DMS114 treated with DMSO at 0.1 percent for 48 hours (cell line): ENCODE measurements at regions not wholly inside any gene's neighbourhood (a gene's known extent, or its start where the extent isn't known, plus 50 kb on each side); places are given as distances from the start of the nearest gene placed in this dataset.

Experiments
- DNase-seq: peaks from one replicate; lab custom pipeline; 2025; ENCODE audit not compliant: unreplicated experiment; lab: John Stamatoyannopoulos, UW

DNA sequence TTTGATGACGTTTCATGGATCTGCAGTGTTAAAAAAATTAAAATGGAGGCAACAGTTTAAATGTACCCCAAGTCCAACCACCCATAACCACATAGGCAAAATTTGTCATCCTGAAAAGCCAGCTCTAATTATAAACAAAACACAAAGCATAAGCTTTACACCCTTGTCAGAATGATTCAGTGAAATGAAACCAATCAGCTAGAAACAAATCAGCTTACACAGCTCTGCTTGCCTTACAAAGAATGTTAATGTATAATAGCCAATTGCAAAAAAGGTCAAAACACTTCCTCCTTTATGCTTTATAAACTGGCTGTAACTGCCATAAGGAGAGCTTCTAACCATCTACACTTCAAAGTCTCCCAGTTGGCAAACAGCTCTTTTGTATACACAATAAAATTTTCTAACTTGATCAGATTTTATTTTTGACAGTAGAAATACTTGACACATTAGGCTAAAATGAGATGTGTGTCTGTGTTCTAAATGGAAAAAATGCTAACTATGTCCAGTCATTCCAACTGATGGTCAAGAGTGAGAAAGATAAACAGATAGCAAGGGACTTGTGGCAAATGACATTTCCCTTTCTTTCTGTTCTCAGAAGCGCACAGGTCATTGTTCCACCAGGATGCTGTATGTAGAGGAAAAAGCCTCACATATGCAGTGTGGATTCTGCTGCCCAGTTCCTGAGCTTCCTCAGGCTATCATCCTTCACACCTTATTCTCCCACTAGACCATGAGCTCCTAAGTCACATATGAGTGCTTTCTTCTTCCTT lies 344.3 kb upstream of the ID4 start:
- DNase-seq, result no peak

DNA sequence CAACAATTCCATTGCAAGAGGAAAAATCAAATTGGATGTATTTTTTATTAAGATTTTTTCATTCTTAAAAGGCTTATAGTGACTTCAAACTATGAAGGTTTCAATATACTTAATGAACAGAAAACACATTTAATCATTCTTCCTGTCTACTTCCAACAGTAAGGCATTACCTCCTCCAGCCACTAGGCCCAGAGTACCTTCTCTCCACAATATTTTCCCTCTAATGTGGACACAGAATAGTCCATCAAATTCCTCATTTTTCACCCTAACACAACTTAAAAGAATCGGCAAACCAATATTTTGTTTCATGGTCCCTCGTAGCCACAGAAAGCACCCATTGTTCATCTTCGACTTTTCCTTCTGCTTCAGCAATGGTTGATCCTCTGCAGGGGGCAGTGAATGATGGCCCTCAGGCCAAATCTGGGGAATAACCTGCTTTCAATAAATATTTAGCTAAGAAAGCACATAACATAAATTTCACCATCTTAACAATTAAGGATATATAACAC lies 335.4 kb upstream of the ID4 start:
- no peak for DNase-seq

DNA sequence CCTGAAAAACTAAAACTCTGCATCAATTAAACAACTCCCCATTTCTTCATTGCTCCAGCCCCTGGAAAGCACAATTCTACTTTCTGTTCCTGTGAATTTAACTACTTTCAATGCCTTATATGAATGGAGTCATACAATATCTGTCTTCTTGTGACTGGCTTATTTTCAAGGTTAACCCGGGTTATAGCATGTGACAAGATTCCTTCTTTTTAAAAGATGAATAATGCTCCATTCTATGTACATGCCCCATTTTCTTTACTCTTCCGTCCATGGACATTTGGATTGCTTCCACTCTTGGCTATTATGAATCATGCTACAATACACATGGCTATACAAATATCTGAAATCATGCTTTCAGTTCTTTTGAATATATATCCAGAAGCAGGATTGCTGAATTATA lies 334.9 kb upstream of the ID4 start:
- DNase-seq, result no peak

DNA sequence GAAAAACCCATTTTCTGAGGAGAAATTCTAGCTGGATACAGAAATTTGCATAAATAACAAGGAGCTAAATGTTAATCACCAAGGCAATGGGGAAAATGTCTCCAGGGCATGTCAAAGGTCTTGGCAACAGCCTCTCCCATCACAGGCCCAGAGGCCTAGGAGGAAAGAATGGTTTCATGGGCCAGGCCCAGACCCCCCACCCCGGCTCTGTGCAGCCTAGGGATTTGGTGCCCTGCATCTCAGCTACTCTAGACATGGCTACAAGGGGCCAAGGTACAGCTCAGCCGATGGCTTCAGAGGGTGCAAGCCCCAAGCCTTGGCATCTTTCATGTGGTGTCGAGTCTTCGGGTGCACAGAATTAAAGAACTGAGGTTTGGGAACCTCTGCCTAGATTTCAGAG lies 321.2 kb upstream of the ID4 start:
- DNase-seq, result no peak

DNA sequence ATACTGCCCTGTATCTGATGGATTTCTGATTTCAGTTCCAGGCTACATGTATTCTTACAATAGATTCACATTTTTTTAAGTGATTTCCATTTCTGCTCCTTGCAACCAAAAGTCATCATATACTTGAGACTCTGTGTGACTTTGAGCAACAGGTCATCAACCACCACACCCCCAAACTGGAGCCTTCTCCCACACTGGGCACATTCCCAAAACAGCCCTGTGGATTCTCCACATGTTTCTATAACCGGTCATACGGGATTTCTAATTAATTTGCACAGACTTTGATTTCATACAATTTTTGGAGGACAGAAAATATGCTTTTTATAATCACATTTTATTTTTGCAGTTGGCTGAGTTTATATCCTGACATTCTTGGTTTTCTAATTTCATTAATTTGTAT lies 317.2 kb upstream of the ID4 start:
- no peak for DNase-seq

DNA sequence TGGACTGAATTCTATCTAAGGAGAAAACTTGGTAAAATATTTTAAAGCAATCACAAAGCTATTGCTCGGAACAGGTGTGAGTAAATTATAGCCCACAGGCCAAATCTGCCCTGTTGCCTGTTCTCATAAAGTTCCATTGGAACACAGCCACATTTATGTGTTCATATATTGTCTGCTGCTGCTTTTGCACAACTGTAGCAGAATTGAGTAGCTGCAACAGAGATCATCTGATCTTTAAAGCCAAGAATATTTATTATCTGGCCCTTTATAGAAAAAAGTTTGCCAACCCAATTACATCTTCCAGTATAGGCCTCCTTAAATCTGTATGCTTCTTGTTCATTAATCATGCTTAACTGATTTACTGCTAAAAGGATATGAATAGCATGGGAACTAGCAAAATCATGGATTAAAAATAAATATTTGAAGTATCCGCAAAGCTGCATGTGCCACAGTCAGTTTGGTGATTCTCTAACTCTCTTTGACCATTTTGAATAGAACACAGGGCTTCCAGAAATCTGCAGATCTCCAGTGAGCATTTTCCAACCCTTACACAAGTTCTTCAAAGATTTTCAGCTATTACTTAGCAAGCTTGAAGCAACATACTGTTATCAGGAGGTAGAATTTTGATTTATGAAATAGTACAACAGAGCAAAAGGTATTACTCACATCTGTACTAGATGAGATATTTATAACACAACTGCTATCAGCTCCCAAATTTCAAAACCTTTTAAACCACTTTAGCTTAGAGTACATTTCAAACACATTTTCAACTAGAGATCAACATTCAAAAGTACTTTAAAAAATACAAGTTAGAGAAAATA lies 312.6 kb upstream of the ID4 start:
- no peak for DNase-seq

DNA sequence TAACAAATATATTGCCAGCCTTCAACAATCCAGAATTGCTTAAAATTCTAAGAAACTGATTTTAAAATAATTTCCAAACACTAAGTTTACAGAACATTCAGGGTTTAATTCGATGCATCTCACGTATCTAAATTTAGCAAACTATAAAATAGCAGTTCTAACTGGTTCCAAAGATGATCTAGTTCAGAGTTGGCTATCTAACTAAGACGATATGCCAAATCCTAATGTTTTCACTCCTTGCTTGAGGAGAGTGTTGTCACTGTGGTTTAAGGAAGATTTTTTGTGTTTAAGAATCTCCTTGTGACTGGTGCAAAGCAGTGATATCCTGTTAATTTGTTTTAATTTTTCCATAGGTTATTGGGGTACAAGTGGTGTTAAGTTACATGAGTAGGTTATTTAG lies 311.5 kb upstream of the ID4 start:
- DNase-seq, result no peak

DNA sequence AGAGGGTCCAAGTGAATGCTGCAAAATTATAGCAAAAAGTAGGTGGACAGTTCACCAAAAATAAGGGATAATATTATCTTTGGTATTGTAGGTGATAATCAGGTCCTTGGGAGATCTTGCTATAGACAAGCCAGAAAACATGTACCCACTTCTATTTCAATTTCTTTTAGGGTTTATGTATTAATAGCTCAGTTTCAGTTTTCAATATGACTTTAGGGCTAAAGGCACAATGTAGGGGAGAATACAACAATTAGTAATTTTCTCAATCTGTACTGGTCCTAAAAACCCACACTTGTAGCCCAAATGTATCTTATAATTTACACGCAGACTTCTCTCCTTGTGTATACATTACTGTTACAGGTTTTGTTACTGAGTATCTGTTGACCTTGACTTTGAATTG lies 307.0 kb upstream of the ID4 start:
- DNase-seq, result no peak

DNA sequence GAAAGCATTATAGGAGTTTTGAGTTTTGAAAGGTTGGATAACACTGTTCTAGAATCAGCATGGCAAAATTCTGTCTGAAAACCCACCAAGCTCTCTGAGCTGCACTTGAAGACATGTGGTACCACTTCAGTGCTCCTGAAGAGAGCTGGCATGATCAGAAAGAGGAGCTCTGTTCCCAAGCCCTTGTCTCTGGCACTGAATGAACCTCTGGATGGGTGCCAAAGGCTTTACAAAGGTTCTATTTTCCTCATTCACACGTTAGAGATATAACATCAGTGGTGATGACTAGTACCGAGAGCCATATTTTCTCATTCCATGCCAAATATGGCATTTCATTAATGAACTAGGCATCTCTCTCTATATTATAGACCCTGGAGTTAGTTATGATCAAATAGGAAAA lies 301.8 kb upstream of the ID4 start:
- DNase-seq, result no peak

DNA sequence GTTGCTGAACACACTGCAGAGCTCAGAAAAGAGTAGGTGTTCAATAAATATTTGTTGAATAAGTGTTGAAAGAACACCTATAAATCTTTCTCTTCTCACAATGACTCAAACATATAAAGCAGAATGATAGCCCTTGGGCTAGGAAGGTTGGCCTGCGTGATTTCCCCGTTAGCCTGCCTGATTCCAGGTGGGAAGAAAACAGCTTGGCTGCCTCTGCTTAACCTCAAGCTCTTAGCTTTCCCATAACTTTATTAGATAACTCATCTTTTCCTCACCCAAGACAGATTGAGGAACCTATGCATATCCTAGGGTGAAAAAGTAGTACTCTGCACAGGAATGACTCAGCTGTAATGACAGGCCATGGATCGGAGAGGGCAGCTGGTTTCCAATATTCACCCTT lies 300.3 kb upstream of the ID4 start:
- DNase-seq, result no peak

DNA sequence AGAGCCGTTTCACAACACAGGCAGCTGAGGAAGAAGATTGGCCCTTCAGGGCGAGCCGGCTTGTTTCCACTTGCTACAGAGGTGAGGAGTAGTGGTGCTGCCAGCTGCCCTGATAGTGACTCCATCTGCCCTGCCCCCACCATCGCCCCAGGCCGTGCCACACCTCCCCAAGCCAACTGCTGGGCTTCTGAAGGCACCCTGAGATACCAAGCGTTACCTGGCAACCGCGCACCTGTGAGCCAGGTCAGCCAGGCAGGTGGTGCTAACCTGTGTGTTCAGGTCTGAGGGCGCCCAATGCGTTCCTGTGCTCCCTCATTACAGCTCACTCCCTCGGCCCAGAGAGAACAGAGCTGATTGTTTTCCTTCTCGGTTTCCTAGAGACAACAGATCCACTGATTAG lies 299.1 kb upstream of the ID4 start:
- no peak for DNase-seq

DNA sequence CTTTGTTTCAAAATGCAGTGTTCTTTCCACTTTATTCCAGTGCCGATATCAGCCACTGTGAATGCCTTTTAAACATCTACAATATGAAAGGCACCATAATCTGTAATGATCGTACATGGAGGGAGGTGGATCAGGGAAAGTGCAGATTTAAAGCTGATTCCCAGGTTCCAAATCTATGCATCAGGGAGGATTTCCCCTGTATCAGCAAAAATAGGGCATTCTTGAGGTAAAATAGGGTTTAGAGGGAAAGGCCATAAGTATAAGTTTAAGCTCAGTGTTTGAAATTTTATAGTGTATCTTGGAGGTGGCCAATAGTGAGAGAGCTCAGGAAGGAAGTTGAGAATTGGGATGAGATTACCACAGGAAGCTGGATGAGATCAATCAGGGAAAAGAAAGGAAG lies 289.7 kb upstream of the ID4 start:
- no peak for DNase-seq

DNA sequence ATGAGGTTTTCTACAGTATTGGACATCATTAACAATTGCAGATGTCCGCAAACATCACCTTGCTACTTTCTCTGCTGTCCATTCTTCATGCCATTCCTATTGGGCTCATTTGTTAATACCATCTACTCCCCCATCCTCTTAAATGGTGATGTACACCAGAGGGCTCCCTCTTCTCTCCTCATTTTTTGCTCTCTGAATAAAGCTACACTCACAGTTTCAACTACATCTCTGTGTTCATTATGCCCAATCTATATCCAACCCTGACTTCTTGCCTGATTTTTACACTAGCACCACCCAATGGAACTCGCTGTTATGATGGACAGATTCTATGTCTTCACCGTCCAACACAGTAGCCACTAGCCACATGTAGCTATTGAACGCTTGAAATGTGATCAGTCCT lies 288.1 kb upstream of the ID4 start:
- DNase-seq, result no peak

DNA sequence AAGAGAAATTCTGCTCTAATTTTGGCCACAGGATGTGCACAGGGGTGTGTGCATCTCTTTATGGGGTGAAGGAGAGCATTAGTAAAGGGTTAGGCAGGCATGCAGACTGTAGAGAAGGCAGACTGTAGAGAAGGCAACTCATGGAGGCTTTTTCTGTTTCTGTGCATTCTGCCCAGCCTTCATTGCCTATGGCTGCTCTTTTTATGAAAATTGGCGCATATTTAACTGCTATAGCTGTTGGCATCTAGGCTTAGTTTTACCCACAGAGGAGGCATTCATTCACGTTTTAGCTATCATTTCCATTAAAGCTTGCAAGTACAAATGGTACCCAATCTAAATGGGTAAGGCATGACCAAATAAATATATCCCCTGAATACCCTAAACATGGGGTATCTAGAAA lies 286.8 kb upstream of the ID4 start:
- DNase-seq, result no peak

DNA sequence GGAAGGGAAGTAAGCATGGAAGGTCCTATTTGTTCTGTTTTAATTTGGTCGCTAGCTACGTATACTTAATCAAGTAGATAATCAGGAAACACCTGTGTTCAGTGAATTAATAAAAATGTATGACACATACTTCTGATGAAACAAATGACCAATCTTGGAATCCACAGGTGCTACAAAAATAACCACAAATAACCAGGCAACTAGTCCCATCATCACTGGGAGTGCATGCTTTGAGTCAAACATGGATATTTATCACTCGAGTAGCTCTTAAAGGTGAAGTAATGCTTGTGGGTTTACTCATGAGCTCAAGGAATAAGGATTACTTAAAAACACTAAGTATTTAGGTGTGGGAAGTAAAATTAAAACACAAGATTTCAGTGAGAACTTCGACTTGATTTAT lies 285.6 kb upstream of the ID4 start:
- no peak for DNase-seq

DNA sequence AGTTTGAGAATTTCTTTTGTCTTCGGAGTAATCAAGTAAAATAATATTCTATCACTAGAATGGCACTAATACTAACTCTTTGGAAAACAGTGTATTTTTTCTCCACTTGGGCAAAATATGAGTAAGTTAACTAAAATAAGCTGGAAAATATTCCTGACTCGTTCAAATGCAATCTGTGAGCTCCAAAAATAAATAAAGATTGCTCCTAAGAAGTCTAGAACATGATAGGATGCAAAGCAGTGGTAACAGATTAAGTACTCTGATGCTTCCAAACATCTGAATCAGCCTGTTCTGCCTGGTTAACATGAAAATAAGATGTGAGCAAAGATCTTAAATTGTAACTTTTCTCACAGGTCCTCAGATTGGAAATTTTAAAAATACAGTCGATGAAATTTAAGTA lies 285.1 kb upstream of the ID4 start:
- no peak for DNase-seq

DNA sequence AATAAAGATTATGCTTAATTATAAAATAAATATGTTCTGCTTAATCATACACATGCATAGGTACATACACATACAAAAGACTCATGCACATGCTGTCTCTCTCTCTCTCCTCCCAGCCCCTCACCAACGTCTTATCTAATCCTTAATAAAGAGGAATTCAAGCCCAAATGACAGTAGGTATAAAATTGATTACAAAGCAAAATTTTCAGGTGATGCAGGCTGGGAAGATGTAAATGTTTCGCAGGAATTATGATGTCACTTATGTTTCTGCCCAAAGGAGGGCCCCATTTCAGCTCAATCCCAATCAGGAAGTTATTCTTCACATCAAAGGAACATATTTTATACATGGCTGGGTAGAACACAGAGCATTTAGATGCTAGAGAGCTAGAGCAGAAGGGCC lies 284.6 kb upstream of the ID4 start:
- DNase-seq, result no peak

DNA sequence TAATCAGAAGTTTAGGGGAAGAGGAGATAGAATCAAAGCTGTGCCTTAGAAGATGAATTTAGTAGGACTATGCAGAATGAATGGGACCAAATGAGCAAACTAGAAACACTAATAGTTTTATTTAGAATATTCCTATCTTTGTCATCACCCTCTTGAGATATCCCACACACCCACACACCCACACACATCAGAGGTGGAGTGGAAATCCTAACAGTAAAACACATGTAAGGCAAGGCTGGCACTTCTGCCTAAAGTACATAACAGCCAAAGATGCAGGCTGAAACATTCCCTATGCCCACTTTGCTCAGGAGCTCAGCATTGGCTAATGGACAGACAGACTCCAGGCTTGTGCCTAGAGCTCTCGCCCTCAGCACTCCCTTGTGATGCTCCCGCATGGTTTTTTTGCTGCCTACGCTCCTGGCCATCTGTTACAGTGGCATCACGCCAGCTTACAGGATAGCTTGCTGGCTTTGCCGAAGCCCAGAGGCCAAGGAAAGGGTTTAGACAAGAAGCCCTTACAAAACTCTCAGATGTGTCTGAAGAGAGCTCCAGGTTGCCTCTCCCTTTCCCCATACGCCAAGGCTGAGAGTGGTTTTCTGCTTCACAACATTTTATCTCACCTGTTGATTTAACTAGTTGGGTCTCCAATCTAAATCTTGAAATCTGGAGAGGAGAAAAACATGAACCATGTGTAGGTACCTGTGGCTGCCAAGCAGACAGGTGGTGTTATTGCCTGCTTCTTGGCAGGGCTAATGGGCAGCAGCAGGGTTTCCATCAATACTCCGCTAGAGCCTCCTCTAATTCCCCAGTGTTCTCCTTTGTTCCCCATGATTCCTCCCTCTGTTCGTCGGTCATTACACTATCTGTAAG lies 282.6 kb upstream of the ID4 start:
- no peak for DNase-seq

DNA sequence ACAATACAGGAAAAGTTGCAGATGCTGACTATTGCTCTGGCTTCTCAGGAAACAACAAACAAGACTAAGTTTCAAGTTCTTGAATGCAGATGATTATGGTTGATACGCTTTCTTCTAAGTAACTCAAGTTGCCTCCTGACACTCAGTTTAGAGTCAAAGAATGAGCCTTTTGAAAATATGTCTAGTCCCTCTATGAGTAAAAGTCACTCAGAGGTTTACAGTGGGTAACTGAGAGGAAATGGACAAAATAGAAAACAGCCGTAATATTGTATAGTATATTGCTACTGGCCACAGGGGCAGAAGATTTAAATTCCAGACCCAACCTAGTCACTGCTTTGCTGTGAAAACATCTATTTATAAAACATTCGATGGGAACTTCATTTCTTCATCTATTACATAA lies 280.0 kb upstream of the ID4 start:
- DNase-seq, result no peak

DNA sequence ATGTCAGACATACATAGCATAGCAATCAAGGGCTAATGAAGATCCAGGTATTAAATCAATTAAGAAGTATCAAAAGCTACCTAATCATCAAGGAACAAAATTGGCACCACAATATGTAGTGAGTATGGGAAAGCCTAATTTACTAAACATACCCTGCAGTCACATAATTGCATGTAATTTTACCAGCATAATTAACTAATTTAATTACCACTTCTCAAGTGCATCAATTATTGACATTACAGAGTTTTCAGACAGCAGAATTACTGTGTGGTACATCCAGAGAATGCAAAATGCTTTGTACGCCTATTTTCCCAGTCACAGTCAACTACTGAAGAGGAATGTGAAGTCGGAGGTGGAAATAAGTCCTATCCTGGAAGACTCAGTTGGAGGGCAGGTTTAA lies 279.0 kb upstream of the ID4 start:
- no peak for DNase-seq

DNA sequence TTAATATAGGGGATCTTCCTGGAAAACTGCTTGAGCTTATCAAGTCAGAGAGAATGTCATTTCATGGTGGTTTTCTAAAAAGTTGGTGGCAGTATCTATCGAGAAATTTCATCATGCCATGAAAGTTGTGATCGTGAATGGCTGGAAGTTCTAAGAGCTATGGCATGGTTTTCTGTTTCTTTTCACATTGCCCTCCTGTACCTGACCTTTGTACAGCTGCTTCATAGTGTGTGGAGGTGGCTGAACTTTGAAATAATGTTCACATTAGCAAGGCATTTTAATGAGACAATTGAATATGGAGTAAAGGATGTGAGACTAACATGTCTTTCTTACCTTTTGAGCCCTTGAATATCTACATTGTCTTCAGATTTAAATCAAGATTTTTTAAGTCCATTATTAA lies 278.2 kb upstream of the ID4 start:
- DNase-seq, result no peak

DNA sequence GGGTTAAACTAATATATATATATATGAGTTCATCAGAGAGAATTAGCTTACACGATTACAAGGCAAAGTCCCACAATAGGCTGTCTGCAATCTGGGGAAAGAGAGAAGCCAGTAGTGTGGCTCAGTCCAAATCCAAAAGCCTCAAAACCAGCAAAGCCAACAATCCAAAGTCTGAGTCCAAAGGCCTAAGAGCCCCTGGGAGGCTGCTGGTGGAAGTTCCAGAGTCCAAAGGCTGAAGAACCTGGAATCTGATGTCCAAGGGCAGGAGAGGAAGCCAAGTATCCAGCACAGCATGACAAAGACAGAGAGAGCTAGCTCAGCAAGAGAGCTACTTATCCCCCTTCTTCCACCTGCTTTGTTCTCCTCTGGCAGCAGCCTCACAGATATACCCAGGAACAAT lies 274.7 kb upstream of the ID4 start:
- DNase-seq, result no peak
